ENCODE measurements at regions not wholly inside any gene's neighbourhood (a gene's known extent, or its start where the extent isn't known, plus 50 kb on each side); places are given as distances from the start of the nearest gene placed in this dataset.
"Not testable (repeated sequence)": the region's sequence is repeated elsewhere in the genome, so short reads cannot be mapped to it uniquely, and the experiment has no call there.

DNA sequence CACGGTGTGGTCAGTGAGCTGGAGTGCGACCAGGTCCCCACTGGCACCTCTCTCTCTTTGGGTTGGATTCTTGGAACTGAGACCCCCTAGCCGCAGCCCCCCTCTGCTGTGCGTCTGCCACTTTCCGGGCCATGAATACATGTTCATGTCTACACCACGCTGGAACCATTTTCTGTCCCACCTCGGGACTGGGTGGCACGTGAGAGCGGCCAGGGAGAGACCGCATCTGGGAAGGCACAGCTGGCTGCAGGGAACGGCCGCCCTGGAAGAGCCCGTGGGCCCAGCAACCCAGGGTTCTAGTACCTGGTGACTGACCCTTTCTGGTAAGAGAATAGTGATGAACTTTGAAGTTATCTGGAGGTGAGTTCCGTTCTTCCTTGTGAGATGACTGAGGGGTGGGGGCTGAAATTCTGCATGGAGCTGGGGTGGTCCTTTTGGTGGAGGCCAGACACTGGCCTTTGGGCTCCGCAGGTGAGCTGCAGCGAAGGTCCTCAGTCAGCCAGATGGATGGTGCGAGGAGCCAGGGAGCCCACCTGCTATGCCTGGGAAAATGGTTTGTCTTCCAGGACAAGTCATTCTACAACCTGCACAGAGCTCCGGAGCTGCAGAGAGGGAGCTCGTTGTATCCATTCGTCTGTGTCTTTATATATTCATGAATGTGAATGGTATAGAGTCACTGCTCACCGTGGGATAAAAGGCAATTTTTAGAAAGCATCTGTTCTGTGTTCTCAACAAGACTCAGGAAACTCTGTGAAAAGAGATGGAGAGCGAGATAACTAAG is 223.5 kb downstream of the NDUFA10 start:
- no peak for DNase-seq

DNA sequence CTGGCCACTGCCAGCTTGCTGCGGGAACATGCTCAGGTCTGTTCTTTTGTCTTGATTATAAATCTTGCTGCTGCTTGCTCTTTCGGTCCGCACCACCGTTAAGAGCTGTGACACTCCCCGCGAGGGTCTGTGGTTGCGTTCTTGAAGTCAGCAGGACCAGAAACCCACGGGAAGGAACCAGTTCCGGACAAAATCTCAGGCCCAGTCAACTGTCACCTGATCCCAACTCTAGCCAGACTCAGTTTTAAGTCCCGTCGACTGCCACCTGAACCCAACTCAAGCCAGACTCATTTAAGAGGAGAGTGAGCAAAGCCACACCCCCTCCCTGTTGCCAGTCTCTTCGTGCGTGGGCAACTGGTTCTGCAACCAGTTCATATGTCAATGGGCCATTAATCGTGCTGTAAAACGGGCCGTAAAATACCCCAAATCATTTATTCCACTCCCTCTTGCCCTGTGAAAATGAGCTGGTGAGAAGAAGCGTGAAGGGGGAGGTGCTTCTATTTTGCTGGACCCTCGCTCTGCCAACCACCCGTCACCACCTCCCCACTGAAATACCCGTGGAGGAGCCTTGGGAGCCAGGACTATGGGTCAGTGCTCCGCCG is 224.3 kb downstream of the NDUFA10 start:
- no peak for DNase-seq

DNA sequence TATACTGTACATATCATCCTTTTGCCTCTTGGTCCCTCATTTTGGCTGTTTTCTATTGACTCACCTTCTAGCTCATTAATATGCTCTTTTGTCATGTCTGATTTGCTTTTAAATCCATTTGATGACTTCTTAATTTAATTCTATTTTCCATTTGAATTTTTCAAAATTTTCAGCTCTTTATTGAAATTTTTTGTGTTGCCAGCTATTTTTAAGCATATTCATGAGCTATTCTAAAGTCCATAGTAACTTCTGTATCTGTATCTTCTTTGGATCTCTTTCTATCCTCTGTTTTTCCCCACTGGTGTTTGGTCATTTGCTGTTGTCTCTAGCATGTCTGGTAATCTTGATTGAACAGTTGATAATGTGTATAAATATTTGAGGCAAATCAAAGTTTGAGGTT is 227.8 kb downstream of the NDUFA10 start:
- DNase-seq = no peak

DNA sequence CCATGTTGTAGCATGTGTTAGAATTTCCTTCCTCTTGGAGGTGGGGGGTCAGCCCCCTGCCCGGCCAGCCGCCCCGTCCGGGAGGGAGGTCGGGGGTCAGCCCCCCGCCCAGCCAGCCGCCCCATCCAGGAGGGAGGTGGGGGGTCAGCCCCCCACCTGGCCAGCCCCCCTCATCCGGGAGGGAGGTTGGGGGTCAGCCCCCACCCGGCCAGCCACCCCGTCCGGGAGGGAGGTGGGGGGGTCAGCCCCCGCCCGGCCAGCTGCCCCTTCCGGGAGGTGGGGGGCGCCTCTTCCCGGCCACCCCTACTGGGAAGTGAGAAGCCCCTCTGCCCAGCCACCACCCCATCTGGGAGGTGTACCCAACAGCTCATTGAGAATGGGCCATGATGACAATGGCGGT is 229.4 kb downstream of the NDUFA10 start:
- DNase-seq = not testable (repeated sequence)

DNA sequence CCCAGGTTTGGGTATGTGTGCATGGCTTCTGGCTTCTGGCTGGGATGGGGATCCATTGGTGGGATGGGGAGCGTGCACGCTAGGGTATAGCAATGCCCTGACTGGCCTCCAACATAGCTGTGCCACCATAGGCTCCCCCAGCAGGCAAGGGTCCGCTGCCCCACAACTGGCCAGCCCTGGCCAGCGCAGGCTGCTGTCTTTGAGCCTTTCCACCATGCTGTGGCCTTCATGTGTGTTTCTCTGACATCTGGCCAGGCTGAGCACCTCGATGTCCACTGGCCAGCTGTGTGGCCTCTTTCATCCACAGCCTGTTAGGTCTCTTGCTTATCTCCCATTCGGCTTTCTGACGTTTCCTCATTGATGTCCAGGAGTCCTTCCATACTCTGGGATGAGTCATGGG is 231.3 kb downstream of the NDUFA10 start:
- DNase-seq = no peak

DNA sequence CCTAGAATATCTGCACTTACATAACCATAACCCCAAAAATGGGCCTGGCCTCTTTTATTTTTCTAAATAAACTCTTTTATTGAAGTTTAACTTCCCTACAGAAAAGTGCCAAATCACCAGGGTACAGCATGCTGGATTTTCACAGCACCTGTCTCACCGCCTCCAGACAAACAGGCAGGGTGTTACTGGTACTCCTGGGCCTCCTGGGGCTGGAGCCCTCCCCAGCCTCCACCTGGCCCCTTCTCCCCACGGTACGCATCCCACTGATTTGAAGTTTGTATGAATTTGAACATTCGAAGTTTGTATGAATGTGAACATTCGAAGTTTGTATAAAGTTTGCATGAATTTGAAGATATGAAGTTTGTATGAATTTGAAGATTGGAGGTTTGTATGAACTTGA is 232.1 kb downstream of the NDUFA10 start:
- DNase-seq = no peak

DNA sequence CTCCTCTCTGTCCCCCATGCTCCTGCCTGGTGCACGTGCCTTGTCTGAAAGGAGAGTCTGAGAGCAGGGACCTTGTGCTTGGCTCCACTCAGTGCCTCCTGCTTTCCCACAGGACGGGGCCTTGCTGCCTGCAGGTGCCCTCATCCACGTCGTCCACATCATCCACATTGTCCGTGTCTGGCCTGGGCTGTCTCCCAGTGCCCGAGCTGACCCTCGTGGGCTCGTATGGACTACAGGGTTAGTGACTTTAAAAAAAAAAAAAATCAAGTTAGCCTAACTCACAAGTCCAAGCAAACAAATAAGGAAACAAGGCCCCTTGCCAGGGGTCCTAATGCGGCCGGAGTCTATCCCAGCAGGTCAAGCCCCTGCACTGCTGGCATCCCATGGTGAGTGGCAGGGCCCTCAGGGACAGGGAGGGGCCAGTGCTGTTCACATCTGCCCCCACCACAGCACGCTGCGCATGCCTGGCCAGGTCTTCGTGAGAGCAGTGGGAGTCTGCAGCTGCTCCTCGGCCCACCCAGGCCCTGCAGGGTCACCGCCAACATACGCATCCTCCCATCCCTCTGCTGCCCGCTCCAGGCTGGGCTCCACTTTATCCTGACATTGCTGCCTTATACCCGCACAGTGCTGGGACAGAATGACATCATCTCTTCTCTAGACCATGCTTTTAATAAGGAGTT is 232.6 kb downstream of the NDUFA10 start:
- DNase-seq = no peak

DNA sequence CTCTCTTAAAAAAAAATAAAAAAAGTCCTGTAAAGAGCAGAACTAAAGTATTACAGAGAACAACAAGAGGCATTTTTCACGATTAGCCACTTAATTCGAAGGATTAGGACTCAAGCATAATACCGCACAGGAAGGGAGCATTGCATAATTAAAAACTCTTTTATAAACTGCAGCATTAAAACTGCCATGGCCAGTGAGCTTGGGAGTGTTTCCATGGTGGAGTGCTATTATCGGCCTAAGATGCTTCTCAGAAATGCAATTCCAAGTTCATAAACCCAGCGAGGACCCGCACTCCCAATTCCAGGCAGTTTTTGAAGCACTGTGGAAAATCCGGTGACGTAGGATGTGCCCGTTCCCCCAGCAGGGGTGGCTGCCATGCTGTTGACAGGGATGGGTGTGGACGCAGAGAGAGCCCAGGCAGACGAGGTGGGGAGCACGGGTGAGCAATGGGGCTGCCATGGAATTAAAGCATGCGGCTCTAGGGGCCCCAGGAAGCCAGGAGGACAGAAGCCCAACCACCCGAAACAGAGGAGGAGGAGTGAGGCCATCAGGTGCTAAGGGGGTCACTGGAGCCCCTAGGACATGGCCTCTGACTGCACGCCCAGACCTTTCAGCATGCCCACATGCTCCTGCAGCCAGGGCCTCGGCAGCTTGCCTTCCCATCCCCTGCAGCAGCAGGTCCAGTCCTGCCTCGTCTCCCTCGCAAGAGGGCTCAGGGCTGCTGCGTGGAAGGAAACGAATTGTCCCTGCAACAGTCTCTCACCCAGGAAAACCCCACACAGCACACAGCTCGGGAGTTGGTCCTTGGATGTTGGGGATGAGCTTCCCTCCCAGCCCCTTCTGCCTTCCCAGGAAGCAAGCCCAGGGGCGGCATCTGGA is 233.4 kb downstream of the NDUFA10 start:
- no peak for DNase-seq

DNA sequence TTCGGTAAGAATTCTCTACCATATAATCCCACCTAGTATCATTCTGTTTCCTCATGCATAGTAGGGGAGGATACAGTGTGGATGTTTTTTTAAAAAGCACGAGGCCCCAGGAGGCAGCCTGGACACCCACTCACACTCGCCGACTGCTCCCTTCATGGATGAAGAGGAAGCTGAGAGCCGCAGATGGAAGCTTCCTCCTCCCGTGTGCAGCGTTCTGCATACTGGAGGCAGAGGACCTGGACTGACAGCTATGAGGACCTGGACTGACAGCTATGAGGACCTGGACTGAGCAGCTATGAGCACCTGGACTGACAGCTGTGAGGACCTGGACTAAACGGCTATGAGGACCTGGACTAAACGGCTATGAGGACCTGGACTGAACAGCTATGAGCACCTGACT is 234.4 kb downstream of the NDUFA10 start:
- no peak for DNase-seq

DNA sequence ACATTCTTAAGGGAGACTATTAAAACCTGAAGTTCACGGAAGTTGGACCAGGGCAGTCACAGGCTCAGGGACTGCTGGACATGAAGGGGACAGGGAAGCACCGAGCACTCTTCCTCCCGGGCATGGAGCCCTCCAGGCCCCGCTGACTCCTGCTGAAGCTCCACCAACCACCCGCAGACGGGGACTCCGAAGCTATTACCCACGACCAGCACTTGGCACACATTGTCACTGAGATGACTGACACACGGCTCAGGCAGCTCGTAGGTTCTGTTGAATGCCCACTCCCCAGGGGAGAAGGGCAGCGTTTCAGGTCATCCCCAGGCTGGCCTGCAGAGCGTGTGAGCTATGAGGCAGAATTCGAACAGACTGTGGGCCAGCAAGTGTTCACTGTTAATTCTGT is 234.8 kb downstream of the NDUFA10 start:
- no peak for DNase-seq

DNA sequence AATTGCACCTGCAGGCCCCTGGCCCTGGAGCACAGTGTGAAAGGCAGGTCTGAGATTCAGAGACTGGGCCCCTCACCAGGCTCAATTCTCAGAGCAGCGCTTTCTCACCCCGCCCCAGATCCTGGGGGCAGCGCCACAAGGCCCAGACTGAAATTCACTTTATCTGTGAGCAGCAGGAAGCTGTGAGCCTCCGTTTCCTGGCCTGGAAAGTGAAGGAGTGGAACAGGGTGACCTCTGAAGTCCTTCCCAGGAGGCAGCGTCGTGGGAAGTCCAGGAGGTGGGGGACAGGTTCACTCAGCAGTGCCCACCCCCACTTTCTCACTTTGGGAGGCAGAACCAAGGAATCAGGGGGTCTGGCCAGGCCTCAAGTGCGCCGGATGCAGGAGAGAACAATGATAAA is 235.4 kb downstream of the NDUFA10 start:
- DNase-seq = no peak

DNA sequence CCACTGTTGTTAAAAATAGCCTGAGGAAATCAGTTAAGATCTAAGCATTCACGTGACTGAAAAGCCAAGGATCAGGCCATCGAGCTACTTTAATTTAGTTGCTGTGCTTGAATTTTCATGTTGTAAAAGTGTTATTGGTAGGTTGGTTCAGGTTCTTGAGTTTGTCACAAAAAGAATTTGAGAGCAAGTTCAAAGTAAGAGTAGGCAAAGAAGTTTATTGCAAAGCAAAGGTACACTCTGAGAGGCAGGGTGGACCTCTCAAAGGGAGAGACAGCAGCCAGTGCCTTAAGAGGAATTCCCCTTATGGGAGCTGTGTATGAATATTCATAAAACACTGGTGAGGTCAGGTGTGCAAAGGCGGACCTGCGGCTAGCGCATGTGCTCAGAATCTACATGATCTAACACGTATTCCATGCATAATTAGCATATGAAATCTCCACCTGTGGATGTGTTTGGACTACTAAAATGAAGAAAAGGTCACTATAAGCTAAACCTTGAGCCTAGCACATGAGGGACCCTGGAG is 236.5 kb downstream of the NDUFA10 start:
- DNase-seq = no peak

DNA sequence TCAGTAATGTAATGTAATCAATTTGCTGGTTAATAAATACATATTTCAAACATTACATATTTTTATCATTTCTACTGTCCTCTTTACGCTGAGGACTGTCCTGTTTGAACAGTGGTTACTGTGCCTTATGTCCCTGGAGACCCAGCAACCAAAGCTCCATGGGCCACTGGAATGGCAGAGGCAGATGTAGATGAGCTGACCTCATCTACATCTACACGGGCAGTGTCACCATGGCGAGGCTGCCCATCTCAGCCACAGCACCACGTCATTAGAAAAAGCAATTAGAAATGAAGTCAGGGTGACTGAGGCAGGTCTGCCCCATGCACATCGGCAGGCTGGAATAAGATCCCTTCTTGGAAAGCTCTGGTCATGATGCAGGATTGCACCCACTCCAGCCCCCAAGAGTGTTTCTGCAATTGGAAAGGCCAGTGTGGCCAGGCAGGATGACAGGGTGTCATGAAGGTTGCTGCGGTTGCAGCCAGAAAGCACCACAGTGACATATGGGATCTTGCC is 237.5 kb downstream of the NDUFA10 start:
- no peak for DNase-seq

DNA sequence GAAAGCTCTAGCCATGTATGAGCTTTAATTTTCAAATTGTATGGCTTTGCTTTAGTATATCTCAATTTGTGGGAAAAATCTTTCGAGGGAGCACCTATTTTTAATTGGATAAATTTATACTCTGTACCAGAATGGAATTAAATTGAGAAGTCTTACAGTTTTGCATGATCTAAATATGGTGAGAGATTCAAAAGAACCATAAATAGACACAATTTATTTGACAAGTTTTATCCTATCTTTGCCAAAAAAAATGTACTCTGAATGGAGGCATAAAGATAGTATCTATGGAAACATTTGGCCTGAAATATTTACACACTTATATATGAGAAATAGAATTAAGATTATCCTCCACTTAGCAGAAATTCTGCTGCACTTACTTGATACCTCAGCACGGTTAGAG is 238.4 kb downstream of the NDUFA10 start:
- no peak for DNase-seq

DNA sequence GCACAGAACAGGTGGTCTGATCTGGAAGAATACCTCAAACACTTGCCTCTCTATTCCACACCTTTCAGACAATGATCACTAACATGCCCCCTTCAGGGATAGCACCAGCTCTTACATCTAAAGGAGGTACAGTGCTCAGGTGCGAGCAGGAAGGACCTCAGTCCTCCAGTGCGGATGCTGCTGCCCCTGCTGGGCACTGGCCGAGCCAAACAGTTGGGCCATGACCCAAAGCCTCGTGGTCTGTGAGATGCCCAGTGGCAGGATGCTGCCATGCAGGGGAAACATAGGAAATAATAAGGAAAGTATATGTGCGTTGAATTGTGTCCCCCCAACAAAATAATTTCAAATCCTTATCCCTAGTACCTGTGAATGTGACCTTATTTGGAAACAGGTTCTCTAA is 243.7 kb downstream of the NDUFA10 start:
- DNase-seq = no peak

DNA sequence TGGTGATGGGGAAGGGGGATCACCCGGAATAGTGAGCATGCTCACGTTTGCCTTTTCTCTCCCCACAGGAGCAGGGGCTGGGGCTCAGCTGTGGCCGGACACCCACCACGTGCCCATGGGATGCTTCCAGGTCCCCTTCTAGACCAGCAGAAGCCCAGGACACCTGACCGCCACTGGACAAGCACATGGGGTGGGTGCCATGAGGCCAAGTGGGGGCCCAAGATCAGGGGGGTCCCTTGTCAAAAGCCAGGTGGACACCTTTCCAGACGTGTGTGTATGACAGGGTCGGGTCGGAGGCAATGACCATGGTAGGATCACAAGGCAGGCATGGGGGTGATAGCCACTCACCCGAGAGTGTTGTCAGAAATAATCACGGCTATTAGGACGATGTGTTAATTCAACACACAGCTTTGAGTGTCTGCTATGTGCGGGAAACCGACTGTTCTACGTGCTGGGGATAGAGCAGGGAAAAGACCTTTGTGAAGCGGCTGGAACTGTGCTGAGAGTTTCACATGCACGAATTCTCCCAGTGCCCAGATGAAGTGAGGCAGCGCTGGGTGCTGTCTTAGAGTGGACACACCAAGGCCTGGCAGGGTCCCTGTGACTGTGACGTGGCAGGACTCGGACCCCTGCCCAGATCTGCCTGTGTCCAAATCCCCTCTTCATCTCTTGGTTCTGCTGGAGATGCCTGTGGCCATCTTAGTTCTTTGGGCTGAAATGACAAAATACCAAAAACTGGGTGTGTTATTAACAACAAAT is 244.7 kb downstream of the NDUFA10 start:
- DNase-seq = no peak

DNA sequence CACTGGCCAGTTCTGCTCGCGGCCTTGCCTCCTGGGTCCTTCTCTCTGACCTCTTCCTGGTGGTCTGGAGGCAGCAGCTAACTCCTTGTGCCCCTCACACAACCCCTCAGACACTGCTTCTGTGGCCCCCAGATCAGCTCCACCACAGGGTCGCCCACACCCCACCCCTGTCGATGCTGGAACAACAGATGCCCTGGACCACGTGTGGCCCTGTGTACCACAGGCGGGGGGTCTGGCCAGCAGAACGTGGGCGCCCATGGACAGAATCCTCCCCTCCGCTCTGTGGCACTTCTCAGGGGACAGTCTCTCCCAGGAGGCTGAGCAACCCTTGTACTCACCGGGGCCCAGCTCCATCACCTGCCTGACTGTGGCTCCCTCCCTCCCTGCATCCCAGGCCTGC is 245.6 kb downstream of the NDUFA10 start:
- DNase-seq = no peak

DNA sequence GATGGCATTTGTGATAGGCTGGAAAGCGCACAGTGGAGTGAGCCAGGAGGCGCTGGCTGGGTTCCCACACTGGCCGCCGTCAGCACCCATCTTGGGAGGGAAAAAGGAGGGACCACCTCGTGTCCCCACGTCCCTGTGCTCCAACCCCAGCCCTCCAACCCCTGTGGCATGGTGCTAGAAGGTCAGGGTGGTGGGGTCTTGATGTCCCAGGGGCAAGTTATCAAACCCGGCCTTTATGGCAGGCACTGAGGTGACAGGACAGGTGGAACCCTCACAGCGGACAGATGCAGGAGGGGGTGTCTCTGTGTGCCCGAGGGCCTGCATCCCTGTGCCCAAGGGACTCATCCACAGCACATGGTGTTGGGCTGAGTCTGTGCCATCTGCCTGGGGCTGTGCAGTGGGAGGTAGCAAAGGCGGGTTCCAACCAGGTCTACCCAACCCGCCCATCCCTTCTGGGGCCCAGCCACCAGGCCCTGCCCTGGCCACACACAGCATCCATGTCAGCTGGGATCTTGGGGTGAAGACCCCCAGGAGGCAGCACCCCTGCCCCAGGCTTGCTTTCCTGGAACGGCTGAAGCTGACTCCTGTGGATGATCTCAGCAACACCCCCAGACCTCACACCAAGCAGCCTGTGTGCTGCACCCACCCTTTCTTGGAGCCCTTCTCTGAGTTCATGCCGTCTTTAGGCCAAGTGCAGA is 246.1 kb downstream of the NDUFA10 start:
- DNase-seq = no peak

DNA sequence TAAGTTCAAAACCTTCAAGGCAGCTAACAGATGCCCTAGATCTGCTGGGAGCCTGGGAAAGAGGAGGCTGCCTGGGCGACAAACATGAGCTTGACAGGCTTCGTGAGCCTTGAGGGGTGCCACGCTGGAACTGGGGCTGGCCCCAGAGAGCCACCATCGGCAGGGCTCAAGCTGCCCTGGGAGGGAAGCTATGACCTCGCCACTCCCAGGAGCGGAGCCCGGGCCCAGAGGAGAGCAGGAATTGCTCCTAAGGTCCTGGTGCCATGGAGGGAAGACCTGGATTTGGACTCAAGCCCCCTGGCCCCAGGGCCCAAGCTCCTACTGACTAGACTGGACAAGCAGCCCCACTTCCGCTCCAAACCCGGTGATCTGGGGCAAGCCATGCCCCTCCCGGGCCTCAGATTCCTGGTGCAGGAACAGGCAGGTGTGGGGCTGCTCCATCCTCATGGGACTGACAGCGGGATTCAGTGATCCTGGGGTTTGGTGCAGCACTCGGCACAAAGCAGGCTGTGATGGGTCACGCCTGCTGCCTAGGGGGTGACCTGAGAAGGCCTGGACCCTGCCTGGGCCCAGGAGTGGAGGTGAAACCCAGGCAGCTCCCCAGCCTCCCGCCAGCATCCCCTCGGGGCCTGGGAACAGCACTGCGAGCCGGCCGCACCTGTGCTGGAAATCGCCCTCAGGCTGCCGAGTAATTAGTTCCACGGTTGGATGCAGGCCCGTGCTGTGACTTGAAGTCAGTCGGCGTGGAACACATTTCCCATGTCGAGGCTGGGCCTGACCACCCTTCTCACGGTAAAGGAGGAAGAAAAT is 246.9 kb downstream of the NDUFA10 start:
- DNase-seq = no peak

DNA sequence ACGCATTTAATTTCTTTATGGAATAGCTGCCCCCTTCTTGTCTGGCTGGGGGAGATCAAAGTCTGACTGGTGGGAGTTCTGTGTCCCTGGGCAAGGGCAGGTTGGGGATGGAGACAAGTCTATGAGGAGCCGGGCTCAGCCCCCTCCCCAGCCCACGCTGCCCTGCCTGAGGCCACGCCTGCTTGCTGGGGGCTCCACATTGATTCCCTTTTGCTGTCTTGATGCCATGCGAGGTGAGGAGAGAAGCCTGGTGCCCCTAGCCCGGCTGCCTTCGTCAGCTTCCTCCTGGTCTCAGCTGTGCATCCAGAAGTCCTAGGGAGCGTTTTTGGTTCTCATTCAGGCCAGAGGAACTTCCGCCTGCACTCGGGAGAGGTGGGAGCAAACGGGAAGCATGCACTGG is 247.9 kb downstream of the NDUFA10 start:
- DNase-seq = no peak

Measured in SHP77 (cell line).